GM18867 (cell line): ENCODE measurements at regions not wholly inside any gene's neighbourhood (a gene's known extent, or its start where the extent isn't known, plus 50 kb on each side); places are given as distances from the start of the nearest gene placed in this dataset.
"Not testable (repeated sequence)": the region's sequence is repeated elsewhere in the genome, so short reads cannot be mapped to it uniquely, and the experiment has no call there.

Experiments used
- ATAC-seq: cut with Tn5 transposase; IDR thresholded peaks from one replicate; pipeline ENCODE4 v1.9.1; 2021; ENCODE audit warnings: mild to moderate bottlenecking, moderate library complexity; ENCODE audit not compliant: unreplicated experiment

DNA sequence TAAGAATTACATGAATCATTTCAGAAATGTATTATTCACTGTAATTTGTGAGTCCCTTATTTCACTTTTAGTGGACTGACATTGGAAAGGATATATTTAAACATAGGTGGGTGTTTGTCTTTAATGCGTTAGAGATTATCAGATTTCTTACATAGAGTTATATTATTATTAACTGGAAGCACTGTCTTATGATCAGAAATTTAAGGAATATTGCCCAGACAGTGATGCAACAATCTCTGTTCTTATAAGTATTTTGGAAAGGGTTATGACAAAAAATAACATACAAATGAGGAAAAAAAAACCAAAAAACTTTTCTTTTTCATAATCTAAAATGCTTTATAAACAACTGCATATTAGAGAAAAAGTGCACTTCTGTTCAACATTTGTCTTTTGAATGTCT, 836.6 kb downstream of the SLC6A15 start:
- ATAC-seq: no peak

DNA sequence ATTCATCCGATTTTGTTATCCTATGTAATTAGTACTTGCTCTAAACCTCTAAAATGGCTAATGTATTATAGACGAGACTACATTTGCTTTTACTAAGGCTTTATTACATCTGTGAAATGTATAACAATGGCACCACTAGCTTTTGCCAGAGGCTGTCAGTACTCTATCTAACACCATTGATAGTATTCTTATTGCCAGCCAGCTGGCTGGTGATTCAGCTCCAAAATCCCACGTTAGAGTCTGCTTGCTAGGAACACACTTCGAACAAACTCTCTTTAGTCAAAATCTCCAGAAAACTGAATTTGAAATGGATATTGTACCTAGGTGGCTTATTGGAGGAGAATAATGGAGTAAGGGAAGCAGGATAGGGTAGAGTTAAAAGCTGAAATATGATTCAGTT, 839.2 kb downstream of the SLC6A15 start:
- no peak for ATAC-seq

DNA sequence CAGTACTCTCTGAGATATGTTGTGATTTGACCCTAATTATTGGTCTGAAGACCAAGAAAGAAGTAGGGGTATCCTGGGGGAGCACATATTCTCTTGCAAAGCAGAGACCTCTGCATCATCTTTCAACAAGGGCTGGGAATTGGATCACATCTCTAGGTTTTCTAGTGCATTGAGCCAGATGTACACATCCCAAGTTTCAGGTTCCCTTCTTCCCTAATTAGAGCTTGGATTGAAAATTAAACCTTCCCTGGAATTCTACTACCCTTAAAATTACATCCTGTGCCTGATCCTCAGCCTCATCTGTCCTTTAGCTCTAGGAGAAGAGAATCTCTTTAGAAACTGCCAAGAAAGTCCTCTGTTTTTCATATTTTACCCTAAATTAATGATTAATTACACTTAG, 839.6 kb downstream of the SLC6A15 start:
- ATAC-seq: no peak

DNA sequence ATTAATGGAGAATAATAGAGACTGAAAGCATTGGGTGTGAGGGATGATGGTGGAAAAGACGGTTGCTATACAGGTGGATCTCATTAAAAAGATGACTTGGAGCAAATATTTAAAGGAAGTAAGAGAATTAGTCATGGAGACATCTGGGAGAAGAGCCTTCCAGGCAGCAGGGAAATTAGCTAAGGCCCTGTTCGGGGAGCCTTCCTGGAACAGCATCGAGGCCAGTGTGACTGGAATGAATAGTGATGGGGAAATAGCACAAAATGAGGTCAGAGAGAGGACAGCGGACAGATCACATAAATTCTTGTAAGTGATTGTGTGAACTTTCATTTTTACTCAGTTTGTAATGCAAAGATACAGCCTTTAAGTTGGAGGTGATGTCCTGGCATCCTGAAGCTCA, 842.3 kb downstream of the SLC6A15 start:
- no peak for ATAC-seq

DNA sequence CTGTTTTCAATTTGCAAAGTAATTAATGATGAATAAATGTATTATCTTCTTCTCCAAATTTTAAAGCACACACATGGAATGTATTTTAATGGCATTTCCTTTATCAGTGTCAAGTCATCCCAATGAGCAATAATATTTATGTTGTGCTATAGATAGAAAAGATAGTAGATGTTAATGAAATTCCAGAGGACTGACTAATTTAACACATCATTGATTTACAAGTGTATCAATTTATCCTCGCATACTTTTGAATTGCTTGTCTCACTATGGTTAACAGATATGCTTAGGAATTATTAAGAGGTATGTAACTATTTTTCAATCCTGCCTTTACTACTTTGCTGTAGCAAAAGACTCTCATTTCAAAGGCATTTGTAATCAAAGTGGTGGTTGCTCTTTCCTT, 842.9 kb downstream of the SLC6A15 start:
- ATAC-seq: no peak

DNA sequence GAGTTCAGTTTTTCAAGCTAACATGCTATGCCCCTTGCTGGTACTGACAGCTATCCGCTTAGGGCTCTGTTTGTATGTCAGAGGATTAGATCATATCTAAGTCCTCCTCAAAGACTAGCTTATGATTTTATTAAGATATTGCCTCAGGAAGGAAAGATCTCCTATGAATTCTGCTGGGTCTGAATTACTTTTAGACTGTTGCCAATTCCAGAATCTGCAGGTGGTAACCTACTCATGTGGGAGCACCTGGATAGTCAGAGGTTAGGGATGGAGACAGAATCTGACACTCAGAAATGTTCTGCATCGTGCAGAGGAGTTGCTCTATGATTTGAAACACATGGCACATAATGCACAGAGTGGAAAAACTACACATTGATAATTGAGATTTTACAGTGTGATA, 843.4 kb downstream of the SLC6A15 start:
- ATAC-seq: no peak

DNA sequence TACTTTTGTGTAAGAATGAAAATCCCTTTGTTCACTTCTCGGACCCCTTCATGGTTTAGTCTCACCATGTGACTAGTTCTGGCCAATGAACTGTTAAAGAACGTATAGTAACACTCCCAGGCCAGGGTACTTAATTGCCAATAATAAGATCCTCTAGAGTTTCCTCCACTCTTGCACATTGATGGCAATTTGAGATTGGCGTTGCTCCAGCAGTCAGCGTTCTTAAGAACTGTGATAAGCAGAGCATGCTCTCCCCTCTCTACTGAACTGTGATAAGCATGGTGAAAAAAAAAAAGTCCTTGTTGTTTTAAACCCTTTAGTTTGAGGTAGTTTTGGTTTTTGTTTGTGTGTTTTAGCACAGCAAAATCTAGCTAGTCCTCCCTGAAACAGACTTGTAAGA, 854.5 kb downstream of the SLC6A15 start:
- ATAC-seq: no peak

DNA sequence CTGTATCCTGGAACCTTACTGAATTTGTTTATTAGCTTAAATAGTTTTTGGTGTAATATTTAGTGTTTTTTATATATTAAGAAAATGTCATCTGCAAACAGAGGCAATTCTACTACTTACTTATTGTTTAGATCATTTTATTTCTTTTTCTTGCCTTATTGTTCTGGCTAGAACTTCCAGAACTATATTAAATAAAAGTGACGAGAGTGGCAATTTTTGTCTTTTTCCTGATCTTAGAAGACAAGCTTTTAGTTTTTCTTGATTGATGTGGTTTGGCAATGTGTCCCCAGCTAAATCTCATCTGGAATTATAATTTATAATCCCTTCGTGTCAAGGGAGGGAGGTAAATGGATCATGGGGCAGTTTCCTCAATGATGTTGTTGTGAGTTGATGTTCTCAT, 857.8 kb downstream of the SLC6A15 start:
- no peak for ATAC-seq

DNA sequence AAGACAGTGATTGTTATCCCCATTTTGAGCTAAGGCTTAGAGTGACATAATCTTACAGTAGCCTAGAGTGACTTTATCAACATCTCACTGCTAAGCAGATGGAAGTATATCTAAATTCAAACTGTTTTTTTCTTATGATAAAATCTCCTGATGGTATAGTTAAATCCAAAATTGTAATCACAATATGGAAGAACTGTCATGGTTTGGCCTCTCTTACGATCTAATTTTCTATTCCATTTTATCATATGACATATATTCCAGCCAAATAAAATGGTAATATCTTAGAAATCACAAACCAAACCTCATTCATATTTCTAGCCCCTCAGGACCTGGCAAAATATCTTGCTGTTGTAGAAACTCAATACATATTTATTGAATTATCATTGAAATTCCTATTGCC, 864.7 kb downstream of the SLC6A15 start:
- ATAC-seq: no peak

DNA sequence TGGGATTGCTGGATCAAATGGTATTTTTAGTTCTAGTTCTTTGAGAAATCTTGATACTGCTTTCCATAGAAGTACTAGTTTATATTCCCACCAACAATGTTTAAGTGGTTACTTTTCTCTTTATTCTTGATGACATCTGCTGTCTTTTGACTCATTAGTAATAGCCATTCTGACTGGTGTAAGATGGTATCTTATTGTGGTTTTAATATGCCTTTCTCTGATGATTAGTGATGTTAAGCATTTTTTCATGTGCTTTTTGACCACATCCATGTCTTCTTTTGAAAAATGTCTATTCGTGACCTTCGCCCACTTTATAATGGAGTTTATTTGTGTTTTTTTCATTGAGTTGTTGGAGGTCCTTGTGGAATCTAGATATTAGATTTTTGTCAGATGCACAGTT, 865.7 kb downstream of the SLC6A15 start:
- ATAC-seq: no peak

DNA sequence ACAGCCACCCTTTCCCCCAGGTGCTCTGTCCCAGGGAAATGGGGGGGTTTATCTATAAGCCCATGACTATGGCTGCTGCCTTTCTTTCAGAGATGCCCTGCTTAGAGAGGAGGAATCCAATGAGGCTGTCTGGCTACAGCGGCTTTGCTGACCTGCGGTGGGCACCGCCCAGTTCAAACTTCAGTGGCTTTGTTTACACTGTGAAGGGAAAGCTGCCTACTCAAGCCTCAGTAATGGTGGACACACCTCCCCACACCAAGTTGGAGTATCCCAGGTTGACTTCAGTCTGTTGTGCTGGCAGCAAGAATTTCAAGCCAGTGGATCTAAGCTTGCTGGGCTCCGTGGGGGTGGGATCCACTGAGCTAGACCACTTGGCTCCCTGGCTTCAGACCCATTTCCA, 869.2 kb downstream of the SLC6A15 start:
- no peak for ATAC-seq

DNA sequence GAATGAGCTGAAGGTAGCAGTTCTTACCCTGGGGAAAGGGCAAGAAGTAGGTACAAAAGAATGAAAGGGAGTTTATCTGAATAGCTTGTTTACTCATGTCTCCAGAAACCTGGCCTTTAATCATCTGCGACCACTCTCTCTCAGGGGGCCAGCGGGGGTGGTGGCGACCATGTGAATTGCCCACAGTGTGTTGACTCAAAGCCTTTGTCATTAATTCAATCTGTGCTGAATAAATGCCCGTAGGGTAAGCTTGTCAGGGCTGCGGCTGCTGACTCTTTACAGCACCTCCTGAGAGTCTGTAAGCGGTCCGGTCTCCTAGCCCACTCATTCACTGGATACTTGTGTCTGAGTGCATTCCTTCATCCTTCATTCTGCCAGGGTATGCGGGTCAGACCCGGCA, 874.4 kb downstream of the SLC6A15 start:
- no peak for ATAC-seq

DNA sequence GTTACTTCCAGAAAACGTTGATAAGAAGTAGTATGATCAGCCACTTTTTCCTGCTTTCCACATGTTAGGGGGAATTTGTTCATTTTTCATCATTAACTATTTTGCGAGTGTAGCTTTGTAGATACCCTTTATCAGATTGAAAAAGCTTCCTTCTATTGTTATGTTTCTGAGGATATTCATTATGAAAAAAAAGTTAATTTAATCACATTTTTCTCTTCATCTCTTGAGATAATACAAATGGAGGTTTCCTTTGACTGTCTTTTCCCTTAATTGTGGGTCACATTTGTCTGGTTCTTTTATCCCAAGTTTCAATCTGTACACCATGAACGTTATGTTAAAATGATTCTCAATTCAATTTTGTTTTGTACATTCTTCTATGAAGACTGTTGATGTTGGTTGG, 875.7 kb downstream of the SLC6A15 start:
- no peak for ATAC-seq

DNA sequence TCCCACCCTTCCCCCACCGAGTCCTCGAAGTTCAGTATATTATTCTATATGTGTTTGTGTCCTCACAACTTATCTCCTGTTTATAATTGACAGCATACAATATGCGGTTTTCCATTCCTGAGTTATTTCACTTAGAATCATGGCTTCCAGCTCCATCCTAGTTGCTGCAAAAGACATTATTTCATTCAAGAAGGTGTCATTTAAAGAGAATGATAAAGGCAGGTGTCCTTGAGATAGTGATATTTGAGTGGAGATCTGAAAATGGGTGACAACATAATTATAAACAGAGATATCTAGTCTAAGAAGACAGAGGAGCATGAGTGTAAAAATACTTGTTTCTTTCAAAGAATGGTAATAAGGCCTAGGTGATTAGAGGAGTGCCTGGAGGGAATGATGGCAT, 876.8 kb downstream of the SLC6A15 start:
- ATAC-seq: no peak

DNA sequence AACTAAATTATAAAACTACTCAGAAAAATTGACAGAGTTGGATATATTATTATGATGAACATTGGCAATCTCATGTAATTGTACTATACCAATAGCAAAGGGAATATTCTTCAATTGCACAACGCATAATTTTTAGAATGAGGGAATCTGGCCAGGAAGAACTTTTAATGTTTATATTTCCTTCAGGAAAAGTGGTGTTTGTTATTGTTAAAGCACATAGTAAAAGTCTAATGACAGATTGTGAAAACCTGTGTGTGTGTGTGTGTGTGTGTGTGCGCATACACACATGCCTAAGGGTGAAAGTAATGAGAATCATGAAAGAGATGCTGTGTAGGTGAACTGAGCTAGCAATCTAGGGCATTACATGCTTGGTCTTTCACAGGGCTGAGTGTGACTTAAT, 877.7 kb downstream of the SLC6A15 start:
- ATAC-seq: no peak

DNA sequence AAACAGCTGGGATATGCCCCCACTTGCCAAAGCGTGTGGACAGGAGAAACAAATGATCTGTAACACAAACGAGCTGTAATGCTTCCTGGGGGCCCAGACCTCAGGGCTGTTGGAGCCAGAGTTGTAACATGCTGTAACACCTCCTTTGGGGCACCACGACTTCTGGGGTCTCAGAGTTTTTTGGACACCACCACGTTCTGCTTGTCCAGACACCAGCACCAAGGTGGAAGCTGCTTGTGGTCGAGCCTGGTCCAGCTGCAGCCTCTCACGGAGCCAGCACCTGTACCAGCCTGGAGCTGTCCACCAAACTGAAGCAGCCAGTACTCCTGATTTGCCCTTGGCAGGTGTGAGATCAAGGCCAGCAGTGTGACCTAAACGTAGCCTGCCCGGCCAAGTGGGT, 879.4 kb downstream of the SLC6A15 start:
- ATAC-seq: no peak

DNA sequence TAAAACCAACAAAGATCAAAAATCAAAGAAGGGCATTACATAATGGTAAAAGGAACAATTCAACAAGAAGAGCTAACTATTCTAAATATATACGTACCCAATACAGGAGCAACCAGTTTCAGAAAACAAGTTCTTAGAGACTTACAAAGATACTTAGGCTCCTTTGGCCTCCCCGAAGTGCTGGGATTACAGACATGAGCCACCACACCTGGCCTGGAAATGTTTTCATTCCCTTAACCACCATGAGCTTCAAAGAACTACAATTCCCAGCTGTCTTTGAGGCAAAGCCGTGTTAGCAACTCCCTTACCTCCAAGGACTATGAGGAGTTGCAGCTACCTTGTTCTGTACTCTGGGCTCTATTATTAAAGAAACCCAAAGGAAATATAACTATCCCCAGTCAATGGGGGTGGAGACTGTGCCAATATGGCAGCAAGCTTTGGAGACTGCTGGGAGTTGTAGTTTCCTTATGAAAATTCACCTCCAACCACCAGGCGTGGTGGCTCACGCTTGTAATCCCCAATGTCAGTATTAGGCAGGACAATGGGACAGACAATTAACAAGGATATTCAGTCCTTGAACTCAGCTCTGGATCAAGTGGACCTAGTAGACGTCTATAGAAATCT, 893.9 kb downstream of the SLC6A15 start:
- not testable (repeated sequence) for ATAC-seq

DNA sequence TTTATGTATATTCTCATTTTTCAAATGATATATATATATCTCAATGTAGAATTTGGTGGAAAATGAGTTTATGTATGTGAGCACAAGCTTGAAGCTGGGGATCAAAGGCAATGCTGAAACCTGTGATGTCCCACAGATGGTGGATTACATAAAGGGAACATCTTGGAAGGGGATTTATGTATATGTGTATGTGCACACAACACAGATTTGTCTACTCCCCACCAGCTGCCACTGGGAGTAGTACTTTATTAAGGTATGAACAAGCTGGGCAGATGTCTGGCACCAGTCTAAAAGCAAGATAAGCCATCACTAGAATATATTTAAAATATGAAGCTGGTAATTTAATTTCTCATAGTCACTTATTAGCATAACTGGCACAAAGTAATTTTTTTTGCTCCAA, 895.6 kb downstream of the SLC6A15 start:
- no peak for ATAC-seq

DNA sequence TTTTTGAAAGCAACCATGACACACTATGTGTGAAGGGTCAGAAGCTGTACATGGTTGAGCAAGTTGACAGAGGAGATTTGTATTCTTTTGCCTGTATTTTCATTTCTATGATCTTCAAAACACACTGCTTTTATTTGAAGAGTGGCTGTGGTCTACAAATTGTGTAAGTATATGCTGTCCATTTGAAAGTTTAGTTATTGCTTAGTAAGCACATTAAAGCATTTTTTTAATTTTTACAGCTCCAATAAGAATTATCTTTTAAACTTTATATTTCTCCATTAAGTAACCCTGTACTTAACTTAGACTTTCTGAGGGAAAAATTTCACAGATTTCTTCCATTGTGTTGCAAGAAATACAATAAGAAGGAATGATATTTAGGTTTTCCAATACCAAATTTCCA, 915.2 kb downstream of the SLC6A15 start:
- ATAC-seq: no peak

DNA sequence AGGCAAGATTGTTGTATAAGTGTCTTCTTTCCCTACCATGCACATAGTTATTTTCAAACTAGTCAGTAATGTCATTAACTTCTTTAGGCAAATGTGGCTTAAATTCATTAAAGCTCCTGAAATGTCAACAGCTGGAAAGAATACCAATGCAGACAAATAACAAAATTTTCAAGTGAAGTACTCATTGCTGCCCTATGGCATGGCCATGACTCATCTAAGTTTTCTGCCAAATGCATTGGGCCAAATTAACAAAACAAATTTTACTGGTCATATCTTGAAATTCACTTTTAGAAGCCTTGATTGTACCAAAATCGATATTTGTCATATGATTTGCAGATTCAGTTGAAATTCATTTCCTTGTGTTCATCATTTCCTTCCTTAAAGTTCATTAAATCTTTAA, 915.9 kb downstream of the SLC6A15 start:
- no peak for ATAC-seq

DNA sequence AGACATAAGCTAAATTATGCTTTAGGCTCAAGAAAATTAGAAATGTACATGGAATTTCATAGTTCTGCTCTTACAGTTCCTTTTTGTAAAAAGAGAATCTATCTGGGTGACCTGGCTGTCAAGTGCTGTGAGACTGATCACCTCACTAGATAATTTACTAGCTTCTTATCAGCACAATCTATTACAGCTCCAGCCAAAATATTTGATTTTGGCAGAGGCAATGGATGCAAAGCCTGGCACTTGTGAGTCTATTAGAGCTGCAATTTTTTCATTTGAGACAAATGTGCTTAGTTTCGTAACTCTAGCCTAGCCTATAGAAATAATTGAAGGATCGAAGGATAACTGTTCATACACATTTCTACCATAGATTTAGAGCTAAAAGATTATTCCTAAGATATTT, 927.5 kb downstream of the SLC6A15 start:
- no peak for ATAC-seq

DNA sequence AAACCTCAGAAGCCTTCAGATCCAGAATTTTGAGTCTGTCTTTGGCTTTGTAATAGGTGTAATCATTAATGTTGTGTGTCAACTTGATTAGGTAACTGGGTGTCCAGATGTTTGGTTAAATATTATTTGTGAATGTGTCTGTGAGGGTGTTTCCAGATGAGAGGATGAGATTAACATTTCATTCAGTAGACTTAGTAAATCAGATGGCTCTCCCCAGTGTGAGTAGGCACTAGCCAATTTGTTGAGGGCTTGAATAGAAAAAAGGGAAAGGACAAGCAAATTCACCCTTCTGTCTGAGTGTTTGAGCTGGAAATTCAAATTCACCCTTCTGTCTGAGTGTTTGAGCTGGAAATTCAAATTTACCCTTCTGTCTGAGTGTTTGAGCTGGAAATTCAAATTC, 932.2 kb downstream of the SLC6A15 start:
- no peak for ATAC-seq

DNA sequence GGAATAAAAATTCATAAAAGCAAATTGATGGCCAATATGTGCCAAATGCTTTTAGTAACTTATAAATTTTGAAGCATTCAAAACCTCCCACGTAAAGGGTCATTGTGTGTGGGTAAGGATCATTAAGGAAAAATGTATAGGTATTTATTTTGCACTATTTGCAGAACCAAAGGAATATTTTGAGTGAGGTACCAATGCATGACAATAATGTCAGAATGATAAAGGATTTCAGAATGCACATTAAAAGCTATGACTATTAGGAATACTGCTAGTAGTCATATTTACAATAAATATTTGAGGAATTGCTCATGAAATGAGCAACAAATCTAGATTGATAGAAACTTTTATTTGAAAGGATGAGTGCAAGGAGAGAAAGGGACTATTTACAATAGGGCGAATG, 932.8 kb downstream of the SLC6A15 start:
- ATAC-seq: no peak

DNA sequence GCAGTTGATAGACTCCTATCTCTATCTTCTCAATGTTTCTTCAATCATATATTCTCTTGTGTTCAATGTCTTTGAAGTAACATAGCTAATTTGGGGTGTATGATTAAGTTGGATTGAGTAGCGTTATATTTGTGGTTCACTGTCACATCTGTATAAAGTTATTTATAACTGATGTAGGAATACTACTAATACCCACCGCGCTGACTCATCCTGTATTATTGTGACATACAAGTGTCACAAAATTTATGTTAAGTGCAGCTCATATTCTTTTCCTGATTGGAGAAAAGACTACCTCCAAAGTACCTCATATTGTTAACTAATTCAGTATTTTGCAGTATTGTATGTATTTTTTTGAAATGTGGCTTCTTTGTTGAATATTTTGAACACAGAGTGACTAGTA, 940.8 kb downstream of the SLC6A15 start:
- no peak for ATAC-seq
